ENCODE measurements at regions not wholly inside any gene's neighbourhood (a gene's known extent, or its start where the extent isn't known, plus 50 kb on each side); places are given as distances from the start of the nearest gene placed in this dataset.
"Not testable (repeated sequence)": the region's sequence is repeated elsewhere in the genome, so short reads cannot be mapped to it uniquely, and the experiment has no call there.

GRCh38 chr14:61602003-61602732, 93.1 kb upstream of the HIF1A start:
- H3K4me3 Mint-ChIP-seq = no peak overlapping the region
- no peaks in the 10 kb centered on the region for H3K9me3 Mint-ChIP-seq
- H3K27ac Mint-ChIP-seq = no peak overlapping the region
- H3K4me1 Mint-ChIP-seq = peaks cover 39% of the 10 kb centered on the region
- ATAC-seq (no peak), DNase-seq (ENCODE audit: low spot score in 2 of 2) (no peak)
- no peaks in the 10 kb centered on the region for H3K36me3 Mint-ChIP-seq

DNA sequence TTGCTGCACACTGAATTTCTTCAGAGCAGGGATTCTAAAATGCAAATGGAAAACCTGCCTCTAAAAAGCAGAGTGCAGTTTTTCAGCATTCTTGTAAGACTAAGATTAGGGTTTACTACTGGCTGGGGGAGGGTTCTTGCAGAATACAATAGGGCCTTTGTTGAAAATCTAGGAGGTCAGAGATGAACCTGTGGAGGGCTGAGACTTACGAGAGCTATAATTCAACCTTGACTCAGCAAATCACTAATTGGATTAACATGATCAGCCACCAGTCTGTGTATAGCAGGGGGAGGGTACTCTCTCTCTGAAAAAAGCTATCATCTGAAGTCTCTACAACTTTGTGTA, 92.6 kb upstream of the HIF1A start:
- Mint-ChIP-seq H3K4me3 (no peak overlapping the region), H3K9me3 (no peaks in the 10 kb centered on the region), H3K4me1 (peaks cover 39% of the 10 kb centered on the region), H3K36me3 (no peaks in the 10 kb centered on the region), H3K27ac (no peak overlapping the region)
- ATAC-seq (no peak), DNase-seq (ENCODE audit: low spot score in 2 of 2) (no peak)

- Mint-ChIP-seq H3K27ac (no peak overlapping the region), H3K4me3 (no peak overlapping the region), H3K4me1 (peaks cover 33% of the 10 kb centered on the region), H3K36me3 (no peaks in the 10 kb centered on the region), H3K9me3 (no peaks in the 10 kb centered on the region)
- ATAC-seq (peak; percentile 52), DNase-seq (ENCODE audit: low spot score in 2 of 2) (no peak)
These were observed 91.6 kb upstream of the HIF1A start for GRCh38 chr14:61603736-61604135.

DNA sequence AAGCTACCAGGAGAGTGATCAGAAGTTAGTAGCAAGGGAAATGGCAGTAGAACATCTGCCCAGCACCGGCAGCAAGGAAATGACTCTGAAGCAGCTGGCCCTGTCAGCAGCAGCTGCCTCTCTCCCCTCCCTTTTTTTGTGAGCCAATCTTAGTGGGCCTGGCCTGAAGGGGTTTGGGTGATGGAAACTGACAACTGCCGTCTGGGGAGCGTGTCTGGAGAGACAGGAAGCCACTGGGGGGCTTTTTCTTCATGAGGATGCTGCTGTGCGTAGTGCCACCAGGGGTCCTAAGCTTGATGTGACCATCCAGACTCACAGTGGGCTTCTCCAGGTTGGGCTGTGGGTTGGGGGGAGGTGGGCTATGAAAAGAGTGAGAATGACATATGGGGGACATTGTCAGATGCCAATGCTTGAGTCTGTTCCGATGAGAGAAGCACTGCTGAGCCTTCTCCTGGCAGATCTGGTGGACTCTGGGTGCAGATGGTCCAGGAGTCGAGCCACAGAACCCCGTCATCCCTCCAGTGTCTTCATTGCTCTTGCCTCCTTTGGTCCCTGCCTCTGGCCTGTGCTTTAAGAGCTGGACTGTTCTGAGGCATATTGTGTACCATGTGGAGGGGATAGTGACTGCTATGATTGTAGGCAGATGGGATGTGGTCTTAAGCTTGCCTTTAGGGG, 87.6 kb upstream of the HIF1A start:
- Mint-ChIP-seq H3K9me3 (no peaks in the 10 kb centered on the region), H3K4me3 (no peak overlapping the region), H3K36me3 (no peaks in the 10 kb centered on the region), H3K4me1 (peaks cover 29% of the 10 kb centered on the region), H3K27ac (no peak overlapping the region)
- ATAC-seq (no peak), DNase-seq (ENCODE audit: low spot score in 2 of 2) (no peak)

GRCh38 chr14:61608245-61609165, 86.8 kb upstream of the HIF1A start:
- Mint-ChIP-seq H3K4me3 (no peak overlapping the region), H3K9me3 (no peaks in the 10 kb centered on the region), H3K36me3 (no peaks in the 10 kb centered on the region), H3K27ac (no peak overlapping the region), H3K4me1 (peaks cover 21% of the 10 kb centered on the region)
- no peak for ATAC-seq
- no peak for DNase-seq (ENCODE audit: low spot score in 2 of 2)

- DNase-seq (ENCODE audit: low spot score in 2 of 2) (no peak), ATAC-seq (no peak)
- no peaks in the 10 kb centered on the region for H3K36me3 Mint-ChIP-seq
- H3K4me3 Mint-ChIP-seq = no peak overlapping the region
- peaks cover 14% of the 10 kb centered on the region for H3K4me1 Mint-ChIP-seq
- no peaks in the 10 kb centered on the region for H3K9me3 Mint-ChIP-seq
- no peak overlapping the region for H3K27ac Mint-ChIP-seq
These were observed 86.0 kb upstream of the HIF1A start for GRCh38 chr14:61609191-61609843.

GRCh38 chr14:61609884-61610283, 85.4 kb upstream of the HIF1A start:
- peaks cover 14% of the 10 kb centered on the region for H3K4me1 Mint-ChIP-seq
- no peak for ATAC-seq
- no peak overlapping the region for H3K4me3 Mint-ChIP-seq
- H3K9me3 Mint-ChIP-seq = no peaks in the 10 kb centered on the region
- no peak for DNase-seq (ENCODE audit: low spot score in 2 of 2)
- no peaks in the 10 kb centered on the region for H3K36me3 Mint-ChIP-seq
- no peak overlapping the region for H3K27ac Mint-ChIP-seq

GRCh38 chr14:61610900-61611299, 84.4 kb upstream of the HIF1A start:
- DNase-seq (ENCODE audit: low spot score in 2 of 2) (no peak), ATAC-seq (no peak)
- peaks cover 14% of the 10 kb centered on the region for H3K4me1 Mint-ChIP-seq
- no peak overlapping the region for H3K27ac Mint-ChIP-seq
- H3K36me3 Mint-ChIP-seq = no peaks in the 10 kb centered on the region
- no peaks in the 10 kb centered on the region for H3K9me3 Mint-ChIP-seq
- H3K4me3 Mint-ChIP-seq = no peak overlapping the region

- Mint-ChIP-seq H3K4me1 (peaks cover 19% of the 10 kb centered on the region), H3K36me3 (no peaks in the 10 kb centered on the region), H3K27ac (no peak overlapping the region), H3K9me3 (no peaks in the 10 kb centered on the region), H3K4me3 (no peak overlapping the region)
- no peak for ATAC-seq
- DNase-seq (ENCODE audit: low spot score in 2 of 2) = no peak
These were observed 83.3 kb upstream of the HIF1A start for GRCh38 chr14:61611880-61612630.

DNA sequence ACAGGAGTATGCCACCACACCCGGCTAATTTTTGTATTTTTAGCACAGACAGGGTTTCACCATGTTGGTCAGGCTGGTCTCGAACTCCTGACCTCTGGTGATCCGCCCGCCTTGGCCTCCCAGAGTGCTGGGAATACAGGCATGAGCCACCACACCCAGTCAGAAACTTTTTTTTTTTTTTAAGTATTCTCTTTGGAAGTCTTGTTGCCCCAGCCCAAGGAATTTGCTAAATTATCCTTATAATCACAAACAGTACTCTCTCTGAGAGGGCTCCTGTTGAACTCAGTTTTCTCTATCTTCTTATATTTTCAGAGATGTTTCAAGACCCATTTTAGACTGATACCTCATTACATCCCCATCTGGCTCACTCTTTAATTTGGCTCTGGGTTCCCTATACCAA, 82.3 kb upstream of the HIF1A start:
- ATAC-seq; H3K4me3 Mint-ChIP-seq; H3K9me3 Mint-ChIP-seq; H3K27ac Mint-ChIP-seq; H3K36me3 Mint-ChIP-seq; DNase-seq (ENCODE audit: low spot score in 2 of 2): not testable (repeated sequence)
- H3K4me1 Mint-ChIP-seq = peaks cover 26% of the 10 kb centered on the region

DNA sequence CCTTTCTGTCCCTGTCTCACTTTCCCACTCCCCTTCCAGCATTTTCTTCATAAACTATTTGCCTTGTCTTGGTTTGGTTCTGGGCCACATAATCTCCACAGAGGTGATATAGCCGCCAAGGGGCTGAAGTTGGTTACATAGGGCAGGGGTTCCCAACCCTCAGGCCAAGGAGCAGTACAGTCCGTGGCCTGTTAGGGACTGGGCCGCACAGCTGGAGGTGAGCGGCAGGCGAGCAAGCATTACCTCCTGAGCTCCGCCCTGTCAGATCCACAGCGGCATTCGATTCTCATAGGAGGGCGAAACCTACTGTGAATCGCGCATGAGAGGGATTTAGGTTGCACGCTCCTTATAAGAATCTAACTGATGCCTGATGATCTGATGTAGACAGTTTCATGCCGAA, 80.6 kb upstream of the HIF1A start:
- H3K4me1 Mint-ChIP-seq = peaks cover 25% of the 10 kb centered on the region
- H3K4me3 Mint-ChIP-seq = no peak overlapping the region
- H3K9me3 Mint-ChIP-seq = no peaks in the 10 kb centered on the region
- no peaks in the 10 kb centered on the region for H3K36me3 Mint-ChIP-seq
- DNase-seq (ENCODE audit: low spot score in 2 of 2) (no peak), ATAC-seq (no peak)
- no peak overlapping the region for H3K27ac Mint-ChIP-seq

GRCh38 chr14:61615743-61616523, 79.4 kb upstream of the HIF1A start:
- Mint-ChIP-seq H3K36me3 (no peaks in the 10 kb centered on the region), H3K4me1 (peaks cover 35% of the 10 kb centered on the region), H3K27ac (no peak overlapping the region), H3K4me3 (no peak overlapping the region), H3K9me3 (no peaks in the 10 kb centered on the region)
- DNase-seq (ENCODE audit: low spot score in 2 of 2) (no peak), ATAC-seq (no peak)

DNA sequence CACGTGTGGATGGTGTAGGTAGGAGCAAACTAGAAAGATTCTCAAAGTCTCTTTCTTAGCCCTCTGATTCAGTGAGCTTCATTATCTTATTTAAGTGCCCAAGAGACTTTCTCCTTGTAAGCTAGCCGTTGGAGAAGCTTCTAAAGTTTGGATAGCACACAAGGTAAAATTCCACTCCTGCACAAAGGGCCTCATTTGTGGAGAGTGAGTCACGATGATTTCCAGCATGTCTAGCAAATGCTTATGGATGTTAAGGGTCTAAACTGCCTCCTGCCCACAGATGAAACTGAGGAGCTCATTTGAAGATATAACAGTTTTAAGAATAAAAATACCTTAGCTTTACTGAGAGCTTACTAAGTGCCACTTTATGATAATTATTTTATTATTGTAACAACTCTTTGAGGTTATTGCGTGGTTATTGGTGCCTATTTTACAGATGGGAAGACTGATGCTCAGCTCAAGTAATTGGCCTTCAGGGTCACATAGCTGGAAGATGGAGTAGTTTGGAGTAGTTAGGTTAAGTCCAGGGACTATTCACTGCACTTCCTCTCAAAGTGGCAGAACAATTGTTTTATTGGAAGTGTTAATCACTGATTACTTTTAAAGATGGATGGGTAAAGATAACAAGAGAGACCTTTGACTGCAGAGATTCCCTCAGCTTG, 78.7 kb upstream of the HIF1A start:
- Mint-ChIP-seq H3K9me3 (peaks cover 3% of the 10 kb centered on the region), H3K4me1 (peaks cover 42% of the 10 kb centered on the region), H3K27ac (no peak overlapping the region), H3K36me3 (no peaks in the 10 kb centered on the region), H3K4me3 (no peak overlapping the region)
- DNase-seq (ENCODE audit: low spot score in 2 of 2) (no peak), ATAC-seq (no peak)

- Mint-ChIP-seq H3K4me3 (no peak overlapping the region), H3K4me1 (peaks cover 49% of the 10 kb centered on the region), H3K27ac (peak overlapping the region; percentile 14)
These were observed 76.9 kb upstream of the HIF1A start for GRCh38 chr14:61618448-61618847.

More at GRCh38 chr14:61618448-61618847, 76.9 kb upstream of the HIF1A start:
- DNase-seq (ENCODE audit: low spot score in 2 of 2) (no peak), ATAC-seq (no peak)
- H3K36me3 Mint-ChIP-seq = no peaks in the 10 kb centered on the region
- H3K9me3 Mint-ChIP-seq = peaks cover 3% of the 10 kb centered on the region

All from stimulated activated effector memory CD8-positive, alpha-beta T cell treated with anti-CD3 and anti-CD28 coated beads, Interleukin-12 subunit alpha, Interleukin-12 subunit beta, amount 100 ng/mL, for 72 hours (primary cell).